CD14-positive monocyte (primary cell): ENCODE measurements at regions not wholly inside any gene's neighbourhood (a gene's known extent, or its start where the extent isn't known, plus 50 kb on each side); places are given as distances from the start of the nearest gene placed in this dataset.

Experiments
- DNase-seq, 3 donors: peaks; one replicate each; pipeline ENCODE4 v3.0.0-alpha.2; 2011 to 2022
- H2AFZ ChIP-seq: 2 replicates; pipeline ENCODE4 v1.6.0; 2012; ENCODE audit warnings: mild to moderate bottlenecking, low read depth, low read length, inconsistent platforms; ENCODE audit not compliant: insufficient read depth, poor library complexity, severe bottlenecking
- H3K27ac ChIP-seq, 2 donors: 1 replicate in 1 of 2; 2 replicates in 1 of 2; pipeline ENCODE4 v1.5.1; 2012 to 2013; ENCODE audit warnings: low read length in 2 of 2, control low read depth in 1 of 2, inconsistent platforms in 1 of 2, low read depth in 1 of 2, mild to moderate bottlenecking in 1 of 2
- H3K27me3 ChIP-seq, 2 donors: one replicate each; pipeline versions ENCODE4 v1.6.0 to v1.6.1; 2011 to 2013; ENCODE audit warnings: low read length in 2 of 2; ENCODE audit not compliant: control insufficient read depth in 2 of 2, insufficient read depth in 2 of 2
- H3K36me3 ChIP-seq, 2 donors: replicated peaks in 1 of 2; 1 replicate in 1 of 2; 2 replicates in 1 of 2; pipeline versions ENCODE4 v1.5.1 to v1.6.1; 2012 to 2013; ENCODE audit warnings: low read length in 2 of 2, control low read depth in 1 of 2, inconsistent platforms in 1 of 2, mild to moderate bottlenecking in 1 of 2; ENCODE audit not compliant: insufficient read depth in 2 of 2, control insufficient read depth in 1 of 2
- H3K4me1 ChIP-seq, 2 donors: 1 replicate in 1 of 2; 2 replicates in 1 of 2; pipeline versions ENCODE4 v1.5.1 to v1.6.1; 2012 to 2013; ENCODE audit warnings: low read length in 2 of 2, control low read depth in 1 of 2, inconsistent platforms in 1 of 2, mild to moderate bottlenecking in 1 of 2, moderate library complexity in 1 of 2; ENCODE audit not compliant: insufficient read depth in 2 of 2, control insufficient read depth in 1 of 2
- H3K4me2 ChIP-seq: replicated peaks from 2 replicates; pipeline ENCODE3; 2012; ENCODE audit warnings: low read length, moderate library complexity, mild to moderate bottlenecking; ENCODE audit not compliant: poor library complexity, severe bottlenecking; ENCODE audit errors: extremely low read depth
- H3K4me3 ChIP-seq, 3 experiments: fragments of 200-600 bp in 1 of 3; sonication (generic) in 1 of 3; replicated peaks in 1 of 3; 1 replicate in 2 of 3; 2 replicates in 1 of 3; pipeline ENCODE4 v1.5.1; 2011 to 2013; ENCODE audit warnings: low read length in 3 of 3, mild to moderate bottlenecking in 3 of 3, control low read depth in 2 of 3, low read depth in 2 of 3, inconsistent platforms in 1 of 3, moderate library complexity in 1 of 3
- H3K79me2 ChIP-seq: 2 replicates; pipeline ENCODE4 v1.6.0; 2012; ENCODE audit warnings: mild to moderate bottlenecking, control low read depth, inconsistent platforms, low read length, moderate library complexity; ENCODE audit not compliant: insufficient read depth
- H3K9ac ChIP-seq: 2 replicates; pipeline ENCODE4 v1.6.0; 2017; ENCODE audit warnings: low read length, mild to moderate bottlenecking; ENCODE audit not compliant: insufficient read depth, poor library complexity, severe bottlenecking
- H3K9me3 ChIP-seq, 2 donors: replicated peaks in 1 of 2; 1 replicate in 1 of 2; 2 replicates in 1 of 2; pipeline versions ENCODE4 v1.5.1 to v1.6.1; 2012 to 2013; ENCODE audit warnings: low read length in 2 of 2, control low read depth in 1 of 2; ENCODE audit not compliant: control insufficient read depth in 1 of 2, insufficient read depth in 1 of 2
- H4K20me1 ChIP-seq: 2 replicates; pipeline ENCODE4 v1.6.0; 2012; ENCODE audit warnings: mild to moderate bottlenecking, low read length, control low read depth, moderate library complexity; ENCODE audit not compliant: insufficient read depth
- H3K27ac Mint-ChIP-seq, 7 donors: one replicate each; pipeline ENCODE4 v1.8.0; 2020; ENCODE audit warnings: mild to moderate bottlenecking in 7 of 7, mixed read lengths in 7 of 7, moderate library complexity in 6 of 7, inconsistent platforms in 2 of 7
- H3K27me3 Mint-ChIP-seq, 3 donors: one replicate each; pipeline ENCODE4 v1.8.0; 2021 to 2022; ENCODE audit warnings: low read depth in 3 of 3, mild to moderate bottlenecking in 3 of 3, mixed read lengths in 3 of 3, moderate library complexity in 3 of 3, inconsistent platforms in 1 of 3
- H3K36me3 Mint-ChIP-seq, 2 donors: one replicate each; pipeline ENCODE4 v1.8.0; 2020; ENCODE audit warnings: mixed read lengths in 2 of 2, inconsistent platforms in 1 of 2, mild to moderate bottlenecking in 1 of 2
- H3K4me1 Mint-ChIP-seq: one replicate; pipeline ENCODE4 v1.8.0; 2020; ENCODE audit warnings: mild to moderate bottlenecking, mixed read lengths
- H3K4me3 Mint-ChIP-seq, 2 donors: one replicate each; pipeline ENCODE4 v1.8.0; 2020; ENCODE audit warnings: mild to moderate bottlenecking in 2 of 2, mixed read lengths in 2 of 2, moderate library complexity in 1 of 2
- H3K9me3 Mint-ChIP-seq, 7 donors: one replicate each; pipeline ENCODE4 v1.8.0; 2020 to 2022; ENCODE audit warnings: mixed read lengths in 7 of 7, mild to moderate bottlenecking in 6 of 7, moderate library complexity in 6 of 7, inconsistent platforms in 2 of 7
- CTCF ChIP-seq: fragments of 200-600 bp; IDR thresholded peaks from one replicate; pipeline ENCODE4 v1.8.0; 2022; ENCODE audit warnings: antibody characterized with exemption, mild to moderate bottlenecking
- WGBS: methylation state at CpG from one replicate; pipeline ENCODE4 v1.1.5; 2013; ENCODE audit warnings: missing lambda C conversion rate; ENCODE audit not compliant: insufficient coverage; 5-methylcytosine and 5-hydroxymethylcytosine counted together
- intact Hi-C, 2 donors: fragments of 100-400 bp; cut with micrococcal nuclease; formaldehyde crosslinking; loops; one replicate each; pipeline versions ENCODE4 v1.15.0 to v1.15.1; 2023

- no peak for DNase-seq
- no peaks in the 10 kb centered on the region for H3K79me2 ChIP-seq
- intact Hi-C loops = no loop called here
- no peaks in the 10 kb centered on the region for H3K27me3 ChIP-seq
- H3K9ac ChIP-seq = no peak overlapping the region
- no peaks in the 10 kb centered on the region for H3K9me3 ChIP-seq
- TF ChIP-seq CTCF = no peak
- WGBS = 57% methylated on average over 1 of the region's 2 CpGs
- H3K36me3 Mint-ChIP-seq = no peaks in the 10 kb centered on the region
- H3K4me2 ChIP-seq = no peak overlapping the region
- H3K27me3 Mint-ChIP-seq = peaks cover 0 to 3% (median 0%) of the 10 kb centered on the region in 3 donors
- no peak overlapping the region for H3K4me3 ChIP-seq
- no peak overlapping the region for H3K27ac ChIP-seq
- H3K4me1 Mint-ChIP-seq = no peaks in the 10 kb centered on the region
- no peak overlapping the region for H3K4me3 Mint-ChIP-seq
- no peaks in the 10 kb centered on the region for H3K36me3 ChIP-seq
- no peaks in the 10 kb centered on the region for H3K4me1 ChIP-seq
- no peaks in the 10 kb centered on the region for H4K20me1 ChIP-seq
- H3K9me3 Mint-ChIP-seq = peaks cover 0 to 8% (median 5%) of the 10 kb centered on the region in 7 donors
- no peak overlapping the region for H2AFZ ChIP-seq
- no peak overlapping the region for H3K27ac Mint-ChIP-seq
Observed at GRCh38 chr4:128698386-128698785, 111.1 kb upstream of the JADE1 start.

DNA sequence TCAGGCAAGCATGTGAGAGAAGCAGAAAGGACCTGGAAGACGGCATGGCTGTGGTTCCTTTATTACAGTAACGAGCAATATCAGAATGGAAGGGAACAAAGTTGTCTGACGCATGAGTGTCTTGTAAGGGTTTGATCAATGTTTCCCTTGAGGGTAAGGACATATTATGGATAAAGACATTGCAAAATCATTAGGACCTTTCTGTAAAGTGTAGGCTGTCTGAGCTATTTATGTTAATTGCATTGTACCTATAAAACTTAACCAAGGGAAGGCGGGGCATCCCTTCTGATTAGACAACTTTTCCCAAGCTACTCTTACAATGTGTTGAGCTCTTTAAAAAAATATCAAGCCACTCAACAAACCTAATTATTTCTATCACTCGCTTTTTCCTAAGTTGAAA is 112.2 kb upstream of the JADE1 start:
- H3K4me2 ChIP-seq = no peak overlapping the region
- no peaks in the 10 kb centered on the region for H4K20me1 ChIP-seq
- Mint-ChIP-seq H3K4me1 (no peaks in the 10 kb centered on the region), H3K9me3 (peaks cover 2 to 11% (median 10%) of the 10 kb centered on the region in 7 donors), H3K36me3 (no peaks in the 10 kb centered on the region), H3K27me3 (peaks cover 0 to 1% (median 0%) of the 10 kb centered on the region in 3 donors), H3K27ac (no peak overlapping the region), H3K4me3 (no peak overlapping the region)
- no peaks in the 10 kb centered on the region for H3K36me3 ChIP-seq
- no peak overlapping the region for H3K4me3 ChIP-seq
- no peaks in the 10 kb centered on the region for H3K4me1 ChIP-seq
- no peaks in the 10 kb centered on the region for H3K27me3 ChIP-seq
- no peaks in the 10 kb centered on the region for H3K79me2 ChIP-seq
- intact Hi-C loops = no loop called here
- no peak overlapping the region for H2AFZ ChIP-seq
- H3K9me3 ChIP-seq = peaks cover 0 to 3% of the 10 kb centered on the region in 2 donors
- 97% methylated on average over 3 of the region's 5 CpGs for WGBS
- no peak for DNase-seq
- no peak for TF ChIP-seq CTCF
- no peak overlapping the region for H3K27ac ChIP-seq
- no peak overlapping the region for H3K9ac ChIP-seq
